Ishikawa (cell line): ENCODE measurements at regions not wholly inside any gene's neighbourhood (a gene's known extent, or its start where the extent isn't known, plus 50 kb on each side); places are given as distances from the start of the nearest gene placed in this dataset.

Source experiments
- CREB1 ChIP-seq: IDR thresholded peaks from 2 replicates; pipeline ENCODE4 v1.6.1; 2012; ENCODE audit warnings: low read depth
- EGR1 ChIP-seq: IDR thresholded peaks from 2 replicates; pipeline ENCODE4 v1.6.1; 2012
- EP300 ChIP-seq: IDR thresholded peaks from 2 replicates; pipeline ENCODE4 v1.6.1; 2012; ENCODE audit warnings: borderline replicate concordance
- MAX ChIP-seq: IDR thresholded peaks from 2 replicates; pipeline ENCODE4 v1.6.1; 2012
- RAD21 ChIP-seq: IDR thresholded peaks from 2 replicates; pipeline ENCODE4 v1.6.1; 2012; ENCODE audit warnings: low read depth
- REST ChIP-seq: IDR thresholded peaks from 2 replicates; pipeline ENCODE4 v1.6.1; 2012; ENCODE audit warnings: low read depth, mild to moderate bottlenecking
- TAF1 ChIP-seq: IDR thresholded peaks from 2 replicates; pipeline ENCODE4 v1.6.1; 2012; ENCODE audit warnings: low read depth, mild to moderate bottlenecking
- TEAD4 ChIP-seq: IDR thresholded peaks from 2 replicates; pipeline ENCODE4 v1.6.1; 2012
- USF1 ChIP-seq: IDR thresholded peaks from 2 replicates; pipeline ENCODE4 v1.6.1; 2012

DNA sequence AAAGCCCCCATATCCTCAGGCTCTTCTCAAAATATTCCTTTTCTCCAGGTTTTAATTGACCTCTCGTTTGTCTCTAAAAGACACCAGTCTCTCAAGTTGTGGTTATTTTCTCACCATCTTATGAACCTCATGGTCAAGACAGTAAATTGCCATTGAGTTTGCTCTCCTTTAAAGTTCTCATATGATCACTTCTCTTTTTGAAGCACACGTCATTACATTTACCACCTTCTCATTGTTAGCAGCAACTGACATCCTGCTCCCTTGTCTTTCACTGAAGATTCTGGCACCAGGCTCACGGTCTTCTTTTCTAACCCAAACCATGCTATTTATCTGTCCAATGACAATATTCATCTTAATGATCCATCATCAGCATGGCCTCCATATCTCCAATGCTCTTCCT is 324.2 kb downstream of the TMA16 start:
- TF ChIP-seq TAF1 (no peak), RAD21 (no peak), MAX (no peak), EP300 (no peak), USF1 (no peak), TEAD4 (no peak), EGR1 (no peak), CREB1 (no peak), REST (no peak)
